Adrenal gland (tissue), 5 donors: ENCODE measurements at regions not wholly inside any gene's neighbourhood (a gene's known extent, or its start where the extent isn't known, plus 50 kb on each side); places are given as distances from the start of the nearest gene placed in this dataset.

Experiments
- POLR2A ChIP-seq, 2 donors: fragments of 450-650 bp; IDR thresholded peaks; one replicate each; pipeline ENCODE4 v1.6.1; 2017; ENCODE audit warnings: antibody characterized with exemption in 2 of 2, mild to moderate bottlenecking in 2 of 2, moderate library complexity in 1 of 2
- TF ChIP-seq, protein P1 (sequence below), 6 experiments: fragments of 450-650 bp in 4 of 6; fragments of 200-600 bp in 2 of 6; sonication (generic) in 1 of 6; IDR thresholded peaks; 1 replicate in 5 of 6; 2 replicates in 1 of 6; pipeline versions ENCODE4 v1.5.1 to v1.8.0; 2016 to 2021; ENCODE audit warnings: antibody characterized with exemption in 6 of 6, mild to moderate bottlenecking in 2 of 6, moderate library complexity in 1 of 6
- donor health status: DM: no; HTN: no; CAD: no.

- TF ChIP-seq, protein P1, sequence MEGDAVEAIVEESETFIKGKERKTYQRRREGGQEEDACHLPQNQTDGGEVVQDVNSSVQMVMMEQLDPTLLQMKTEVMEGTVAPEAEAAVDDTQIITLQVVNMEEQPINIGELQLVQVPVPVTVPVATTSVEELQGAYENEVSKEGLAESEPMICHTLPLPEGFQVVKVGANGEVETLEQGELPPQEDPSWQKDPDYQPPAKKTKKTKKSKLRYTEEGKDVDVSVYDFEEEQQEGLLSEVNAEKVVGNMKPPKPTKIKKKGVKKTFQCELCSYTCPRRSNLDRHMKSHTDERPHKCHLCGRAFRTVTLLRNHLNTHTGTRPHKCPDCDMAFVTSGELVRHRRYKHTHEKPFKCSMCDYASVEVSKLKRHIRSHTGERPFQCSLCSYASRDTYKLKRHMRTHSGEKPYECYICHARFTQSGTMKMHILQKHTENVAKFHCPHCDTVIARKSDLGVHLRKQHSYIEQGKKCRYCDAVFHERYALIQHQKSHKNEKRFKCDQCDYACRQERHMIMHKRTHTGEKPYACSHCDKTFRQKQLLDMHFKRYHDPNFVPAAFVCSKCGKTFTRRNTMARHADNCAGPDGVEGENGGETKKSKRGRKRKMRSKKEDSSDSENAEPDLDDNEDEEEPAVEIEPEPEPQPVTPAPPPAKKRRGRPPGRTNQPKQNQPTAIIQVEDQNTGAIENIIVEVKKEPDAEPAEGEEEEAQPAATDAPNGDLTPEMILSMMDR (IDR thresholded peaks at IDR 0.05) = no peak
- no peak for TF ChIP-seq POLR2A (IDR thresholded peaks at IDR 0.05)
Observed at GRCh38 chr4:123827511-123827910, 430.9 kb downstream of the SPRY1 start.
